Lower leg skin (tissue), 4 donors: ENCODE measurements at regions not wholly inside any gene's neighbourhood (a gene's known extent, or its start where the extent isn't known, plus 50 kb on each side); places are given as distances from the start of the nearest gene placed in this dataset.

Source experiments
- DNase-seq, 2 donors: peaks; one replicate each; pipeline ENCODE4 v3.0.0-alpha.2; 2019; ENCODE audit warnings: low spot score in 2 of 2
- H3K4me3 ChIP-seq: fragments of 200-600 bp; sonication (generic); 2 replicates; pipeline ENCODE4 v1.5.1; 2017; ENCODE audit warnings: mild to moderate bottlenecking, low read depth; ENCODE audit not compliant: poor library complexity, severe bottlenecking
- POLR2A ChIP-seq, 2 donors: fragments of 450-650 bp; IDR thresholded peaks; one replicate each; pipeline ENCODE4 v1.6.1; 2016 to 2017; ENCODE audit warnings: antibody characterized with exemption in 2 of 2, mild to moderate bottlenecking in 1 of 2, moderate library complexity in 1 of 2
- WGBS, 2 donors: methylation state at CpG; one replicate each; pipeline ENCODE4 v1.1.5; 2018; 5-methylcytosine and 5-hydroxymethylcytosine counted together
- intact Hi-C: fragments of 100-400 bp; cut with DNase I; formaldehyde crosslinking; loops from one replicate; pipeline ENCODE4 v1.15.0; 2023; ENCODE audit warnings: low total_unique reads
- TF ChIP-seq, protein P1 (sequence below), 3 donors: fragments of 450-650 bp; IDR thresholded peaks; one replicate each; pipeline ENCODE4 v1.5.1; 2016; ENCODE audit warnings: antibody characterized with exemption in 3 of 3, mild to moderate bottlenecking in 3 of 3, moderate library complexity in 2 of 3

- peak; percentile 78 to 95 for DNase-seq
- intact Hi-C loops = no loop called here
- WGBS, 2 donors = 7 to 10% methylated on average over 8 of the region's 8 CpGs
- TF ChIP-seq, protein P1, sequence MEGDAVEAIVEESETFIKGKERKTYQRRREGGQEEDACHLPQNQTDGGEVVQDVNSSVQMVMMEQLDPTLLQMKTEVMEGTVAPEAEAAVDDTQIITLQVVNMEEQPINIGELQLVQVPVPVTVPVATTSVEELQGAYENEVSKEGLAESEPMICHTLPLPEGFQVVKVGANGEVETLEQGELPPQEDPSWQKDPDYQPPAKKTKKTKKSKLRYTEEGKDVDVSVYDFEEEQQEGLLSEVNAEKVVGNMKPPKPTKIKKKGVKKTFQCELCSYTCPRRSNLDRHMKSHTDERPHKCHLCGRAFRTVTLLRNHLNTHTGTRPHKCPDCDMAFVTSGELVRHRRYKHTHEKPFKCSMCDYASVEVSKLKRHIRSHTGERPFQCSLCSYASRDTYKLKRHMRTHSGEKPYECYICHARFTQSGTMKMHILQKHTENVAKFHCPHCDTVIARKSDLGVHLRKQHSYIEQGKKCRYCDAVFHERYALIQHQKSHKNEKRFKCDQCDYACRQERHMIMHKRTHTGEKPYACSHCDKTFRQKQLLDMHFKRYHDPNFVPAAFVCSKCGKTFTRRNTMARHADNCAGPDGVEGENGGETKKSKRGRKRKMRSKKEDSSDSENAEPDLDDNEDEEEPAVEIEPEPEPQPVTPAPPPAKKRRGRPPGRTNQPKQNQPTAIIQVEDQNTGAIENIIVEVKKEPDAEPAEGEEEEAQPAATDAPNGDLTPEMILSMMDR (IDR thresholded peaks at IDR 0.05) = no peak
- TF ChIP-seq POLR2A (IDR thresholded peaks at IDR 0.05) = no peak
- no peak overlapping the region for H3K4me3 ChIP-seq
Observed at GRCh38 chr1:29793101-29793546, 556.8 kb downstream of the PTPRU start.

GRCh38 chr1:29789910-29790247 lies 553.6 kb downstream of the PTPRU start:
- DNase-seq = peak in 1 of 2 donors; percentile 43
- no peak overlapping the region for H3K4me3 ChIP-seq
- intact Hi-C loops = no loop called here
- TF ChIP-seq, protein P1 (IDR thresholded peaks at IDR 0.05) = no peak
- TF ChIP-seq POLR2A (IDR thresholded peaks at IDR 0.05) = no peak
- 70 to 75% methylated on average over 6 of the region's 6 CpGs for WGBS, 2 donors

- 52 to 55% methylated on average over 10 of the region's 10 CpGs for WGBS, 2 donors
- peak in 1 of 2 donors; percentile 65 for DNase-seq
- intact Hi-C loops = no loop called here
- TF ChIP-seq, protein P1 (IDR thresholded peaks at IDR 0.05) = no peak
- TF ChIP-seq POLR2A (IDR thresholded peaks at IDR 0.05) = no peak
- H3K4me3 ChIP-seq = no peak overlapping the region
Observed at GRCh38 chr1:29789221-29789909, 553.0 kb downstream of the PTPRU start.

DNA sequence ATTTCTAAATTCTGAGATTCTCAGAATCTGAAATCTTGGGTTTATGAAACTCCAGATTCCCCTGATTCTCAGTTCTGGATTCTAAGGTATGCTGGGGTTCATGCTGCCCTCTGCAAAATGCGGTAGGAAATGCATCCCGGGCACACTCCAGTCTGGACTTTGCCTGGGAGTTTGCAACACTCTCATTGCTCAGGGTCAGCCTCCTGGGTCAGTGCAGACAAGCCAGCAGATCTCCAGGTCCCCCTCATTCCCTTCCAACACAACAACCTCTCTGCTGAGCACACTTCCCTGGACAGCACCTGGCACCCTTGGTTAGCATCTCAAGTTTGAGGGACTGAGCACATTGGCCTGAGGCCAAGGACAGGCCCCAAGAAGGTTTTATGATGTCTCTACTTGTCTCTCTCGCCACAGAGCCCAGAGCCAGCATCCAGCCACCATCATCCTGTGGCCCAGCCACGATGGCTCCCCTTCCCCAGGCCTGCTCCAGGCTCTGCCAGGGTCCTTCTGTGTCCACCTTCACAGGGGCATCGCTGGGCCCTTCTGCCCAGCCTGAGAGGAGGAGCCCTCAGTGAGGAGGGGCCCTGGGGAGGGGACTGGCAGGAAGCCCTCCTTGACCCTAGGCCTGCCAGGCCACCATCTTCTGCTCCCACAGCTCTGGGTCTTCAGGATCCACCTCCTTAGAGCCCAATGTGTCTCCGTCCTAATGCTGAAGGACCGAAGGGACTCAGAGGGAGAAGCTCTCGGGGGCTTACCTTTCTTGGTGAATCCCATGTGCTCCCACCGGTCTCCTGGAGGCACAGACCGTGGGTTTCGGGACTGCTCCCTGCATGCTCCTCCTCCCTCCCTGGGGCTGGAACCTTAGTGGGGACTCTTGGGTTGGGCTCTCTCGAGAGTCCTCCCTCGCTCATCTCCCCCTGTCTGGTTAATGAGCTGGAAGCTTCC lies 550.7 kb downstream of the PTPRU start:
- WGBS, 2 donors = 78 to 82% methylated on average over 13 of the region's 13 CpGs
- TF ChIP-seq, protein P1 (IDR thresholded peaks at IDR 0.05) = no peak
- TF ChIP-seq POLR2A (IDR thresholded peaks at IDR 0.05) = no peak
- DNase-seq = peak; percentile 9 to 79
- no peak overlapping the region for H3K4me3 ChIP-seq
- intact Hi-C loops = no loop called here

DNA sequence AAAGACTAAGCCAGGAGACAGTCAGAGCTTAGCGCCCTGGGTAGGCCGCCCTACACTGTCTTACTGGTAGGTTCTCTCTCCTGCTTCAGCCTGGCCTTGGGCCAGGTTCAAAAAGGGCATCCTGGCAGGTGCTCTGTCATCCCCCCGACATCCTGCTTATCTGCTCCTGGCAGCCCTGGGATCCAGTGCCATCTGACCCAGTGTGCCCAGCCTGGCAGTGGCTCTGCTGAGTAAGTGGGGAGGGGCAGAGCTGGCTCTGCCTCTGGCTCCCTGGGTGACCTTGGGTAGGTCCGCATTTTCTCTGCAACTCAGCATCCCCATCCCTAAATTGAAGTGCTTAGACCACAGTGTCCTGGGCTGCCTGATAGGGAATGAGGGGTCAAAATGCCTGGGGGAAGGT lies 549.9 kb downstream of the PTPRU start:
- WGBS, 2 donors = 71 to 80% methylated on average over 4 of the region's 4 CpGs
- no peak overlapping the region for H3K4me3 ChIP-seq
- TF ChIP-seq, protein P1 (IDR thresholded peaks at IDR 0.05) = no peak
- TF ChIP-seq POLR2A (IDR thresholded peaks at IDR 0.05) = no peak
- intact Hi-C loops = no loop called here
- peak; percentile 12 to 49 for DNase-seq
